HepG2 (cell line): ENCODE measurements at regions not wholly inside any gene's neighbourhood (a gene's known extent, or its start where the extent isn't known, plus 50 kb on each side); places are given as distances from the start of the nearest gene placed in this dataset.

Experiments
- ATAC-seq: fragments of 200-7000 bp; cut with Tn5 transposase; 3 replicates; pipeline ENCODE4 v1.9.1; 2020; ENCODE audit warnings: mild to moderate bottlenecking, moderate library complexity
- BruUV-seq: library from RNA; stranded (reverse); fragments of 400-500 nt; replicated peaks from 2 replicates; lab custom pipeline; 2021; lab: Mats Ljungman, UMichigan
- CTCF ChIA-PET: fragments of 300-600 bp; formaldehyde crosslinking; extraction: SDS; loops from one replicate; lab custom pipeline; 2021; ENCODE audit warnings: low total read pairs, inconsistent platforms, low intra/inter-chr PET ratio; lab: Yijun Ruan, JAX
- POLR2A ChIA-PET: fragments of 350-600 bp; sonication (Branson Sonifier 250); formaldehyde crosslinking; loops from one replicate; lab custom pipeline; 2020; ENCODE audit warnings: antibody characterized with exemption, inconsistent platforms; lab: Yijun Ruan, JAX
- DNase-seq: peaks from one replicate; pipeline ENCODE4 v3.0.0-alpha.2; 2015; ENCODE audit warnings: low spot score
- FAIRE-seq: peaks from 3 replicates; lab custom pipeline; 2011; peaks lifted over from hg19 to GRCh38; lab: Jason Lieb, UNC
- H2AFZ ChIP-seq: one replicate; pipeline ENCODE4 v1.6.1; 2011; ENCODE audit warnings: low read length, inconsistent platforms
- H3K27ac ChIP-seq: fragments of 300-600 bp; 3 replicates; pipeline ENCODE4 v1.8.0; 2011; ENCODE audit warnings: mixed run types, mild to moderate bottlenecking, mixed read lengths, low read length, inconsistent platforms; ENCODE audit not compliant: insufficient read depth; ENCODE audit errors: extremely low read length
- H3K27me3 ChIP-seq, 2 experiments: fragments of 200-600 bp in 1 of 2; 2 replicates in 1 of 2; 3 replicates in 1 of 2; pipeline versions ENCODE4 v1.6.0 to v1.8.0; 2011; ENCODE audit warnings: low read length in 2 of 2, mild to moderate bottlenecking in 2 of 2, moderate library complexity in 2 of 2, inconsistent platforms in 1 of 2; ENCODE audit not compliant: insufficient read depth in 2 of 2, control insufficient read depth in 1 of 2
- H3K36me3 ChIP-seq, 2 experiments: fragments of 200-600 bp in 1 of 2; replicated peaks in 1 of 2; 2 replicates in 1 of 2; 3 replicates in 1 of 2; pipeline versions ENCODE4 v1.5.1 to v1.8.0; 2011; ENCODE audit warnings: low read length in 2 of 2, inconsistent platforms in 1 of 2; ENCODE audit not compliant: insufficient read depth in 2 of 2, control insufficient read depth in 1 of 2
- H3K4me1 ChIP-seq: 2 replicates; pipeline ENCODE4 v1.5.1; 2012; ENCODE audit warnings: low read length, inconsistent platforms; ENCODE audit not compliant: insufficient read depth
- H3K4me2 ChIP-seq: 2 replicates; pipeline ENCODE4 v1.6.0; 2011; ENCODE audit warnings: low read depth, low read length, inconsistent platforms
- H3K4me3 ChIP-seq, 3 experiments: fragments of 200-600 bp in 1 of 3; sonication (generic), shearing (Covaris generic) in 1 of 3; replicated peaks in 1 of 3; 2 replicates each; pipeline ENCODE4 v1.5.1; 2011 to 2016; ENCODE audit warnings: low read length in 3 of 3, inconsistent platforms in 2 of 3, low read depth in 2 of 3, mild to moderate bottlenecking in 2 of 3, control low read depth in 1 of 3, mixed read lengths in 1 of 3; ENCODE audit not compliant: insufficient read depth in 1 of 3
- H3K79me2 ChIP-seq: one replicate; pipeline ENCODE4 v1.6.1; 2011; ENCODE audit warnings: low read length, inconsistent platforms; ENCODE audit not compliant: insufficient read depth
- H3K9ac ChIP-seq: 2 replicates; pipeline ENCODE4 v1.6.0; 2011; ENCODE audit warnings: mild to moderate bottlenecking, low read depth, low read length, inconsistent platforms; ENCODE audit not compliant: insufficient read depth
- H3K9me3 ChIP-seq: 2 replicates; pipeline ENCODE4 v1.5.1; 2012; ENCODE audit warnings: mild to moderate bottlenecking, low read length
- H4K20me1 ChIP-seq: 2 replicates; pipeline ENCODE4 v1.6.0; 2011; ENCODE audit warnings: inconsistent platforms, mild to moderate bottlenecking, low read length, moderate library complexity; ENCODE audit not compliant: insufficient read depth
- CREB1 ChIP-seq, 2 experiments: fragments of 450-650 bp in 1 of 2; IDR thresholded peaks; 2 replicates each; pipeline ENCODE4 v1.6.1; 2016 to 2017; ENCODE audit warnings: control low read depth in 1 of 2, mild to moderate bottlenecking in 1 of 2, missing compliant biosample characterization in 1 of 2, missing genetic modification characterization in 1 of 2
- FOXK2 ChIP-seq: fragments of 450-650 bp; IDR thresholded peaks from 2 replicates; pipeline ENCODE4 v1.6.1; 2016
- HOMEZ ChIP-seq: IDR thresholded peaks from 2 replicates; pipeline ENCODE4 v1.6.1; 2016; ENCODE audit warnings: low read depth
- MXD1 ChIP-seq: sonication (generic); formaldehyde crosslinking; IDR thresholded peaks from 2 replicates; pipeline ENCODE4 v1.4.0; 2020; ENCODE audit warnings: mild to moderate bottlenecking, missing genetic modification reagents
- NCOA5 ChIP-seq: sonication (generic); formaldehyde crosslinking; IDR thresholded peaks from 2 replicates; pipeline ENCODE4 v1.4.0; 2020; ENCODE audit warnings: missing genetic modification reagents
- SAP130 ChIP-seq: IDR thresholded peaks from 2 replicates; pipeline ENCODE4 v1.6.1; 2016; ENCODE audit warnings: low read depth
- SCMH1 ChIP-seq: sonication (generic); formaldehyde crosslinking; IDR thresholded peaks from 2 replicates; pipeline ENCODE4 v1.9.0; 2021; ENCODE audit warnings: missing genetic modification reagents, mild to moderate bottlenecking, borderline replicate concordance
- SNAPC2 ChIP-seq: sonication (generic); formaldehyde crosslinking; IDR thresholded peaks from 2 replicates; pipeline ENCODE4 v1.8.1; 2022; ENCODE audit warnings: mild to moderate bottlenecking, missing genetic modification reagents
- ZBTB46 ChIP-seq: sonication (generic); formaldehyde crosslinking; IDR thresholded peaks from 2 replicates; pipeline ENCODE4 v1.4.0; 2020; ENCODE audit warnings: mild to moderate bottlenecking, missing genetic modification reagents, borderline replicate concordance
- ZNF253 ChIP-seq: sonication (generic); formaldehyde crosslinking; IDR thresholded peaks from 2 replicates; pipeline ENCODE4 v1.8.0; 2022; ENCODE audit warnings: mild to moderate bottlenecking, missing genetic modification reagents, borderline replicate concordance
- ZNF550 ChIP-seq: sonication (generic); formaldehyde crosslinking; IDR thresholded peaks from 2 replicates; pipeline ENCODE4 v1.4.0; 2020; ENCODE audit warnings: mild to moderate bottlenecking, missing genetic modification reagents, borderline replicate concordance
- ZSCAN20 ChIP-seq: sonication (generic); formaldehyde crosslinking; IDR thresholded peaks from 2 replicates; pipeline ENCODE4 v1.4.0; 2020; ENCODE audit warnings: missing genetic modification reagents, mild to moderate bottlenecking, borderline replicate concordance
- WGBS: methylation state at CpG from one replicate; pipeline ENCODE4 v1.1.6; 2017; ENCODE audit warnings: low lambda C conversion rate; 5-methylcytosine and 5-hydroxymethylcytosine counted together
- in situ Hi-C: cut with HindIII; loops from 2 replicates; pipeline ENCODE4 v1.10.0; 2017; ENCODE audit warnings: low pct_unique_long_range_greater_than_20kb; ENCODE audit not compliant: extremely low pct_ligation_motif_present
- intact Hi-C: fragments of 100-400 bp; cut with micrococcal nuclease; formaldehyde crosslinking; loops from one replicate; pipeline ENCODE4 v1.10.0; 2022; ENCODE audit not compliant: unreplicated experiment

- in situ Hi-C loops, result no loop called here
- CTCF ChIA-PET, result no interaction called here
These were observed 167.0 kb downstream of the TLE3 start for GRCh38 chr15:69930754-69931153.

GRCh38 chr15:69931156-69931555 is 166.6 kb downstream of the TLE3 start:
- FAIRE-seq, result no peak
- no TSS peak for BruUV-seq
- peaks cover 0 to 4% of the 10 kb centered on the region in 2 experiments; a peak in 1 of 5 replicates for H3K27me3 ChIP-seq
- H3K9ac ChIP-seq, result no peak overlapping the region
- H2AFZ ChIP-seq, result no peak overlapping the region
- H3K9me3 ChIP-seq, result no peaks in the 10 kb centered on the region
- no peak for DNase-seq
- POLR2A ChIA-PET, result no interaction called here
- H3K4me3 ChIP-seq, result no peak overlapping the region
- no peaks in the 10 kb centered on the region for H3K79me2 ChIP-seq
- intact Hi-C loops (no loop called here), in situ Hi-C loops (no loop called here)
- TF ChIP-seq MXD1 (CRISPR knock-in tag), result no peak
- no peak for TF ChIP-seq ZNF253 (CRISPR knock-in tag)
- no peak for TF ChIP-seq ZBTB46 (CRISPR knock-in tag)
- TF ChIP-seq SCMH1, result no peak
- no peak for TF ChIP-seq HOMEZ
- TF ChIP-seq ZSCAN20, result no peak
- no peak for TF ChIP-seq CREB1 (IDR thresholded peaks at IDR 0.05)
- TF ChIP-seq CREB1 (CRISPR knock-in tag; IDR thresholded peaks at IDR 0.05), result no peak
- no peak for TF ChIP-seq SAP130 (CRISPR knock-in tag)
- TF ChIP-seq SNAPC2 (CRISPR knock-in tag), result no peak
- no peak for TF ChIP-seq FOXK2
- no peak for TF ChIP-seq ZNF550 (CRISPR knock-in tag)
- no peaks in the 10 kb centered on the region for H3K4me1 ChIP-seq
- no peaks in the 10 kb centered on the region for H3K36me3 ChIP-seq
- no peak overlapping the region for H3K27ac ChIP-seq
- H4K20me1 ChIP-seq, result no peaks in the 10 kb centered on the region
- CTCF ChIA-PET, result no interaction called here
- ATAC-seq, result no peak
- no peak overlapping the region for H3K4me2 ChIP-seq
- 36% methylated on average over 4 of the region's 5 CpGs for WGBS

More at GRCh38 chr15:69930754-69931153, 167.0 kb downstream of the TLE3 start:
- Histone ChIP-seq H3K4me3 (no peak overlapping the region), H3K27ac (no peak overlapping the region), H3K27me3 (peaks cover 0 to 4% of the 10 kb centered on the region in 2 experiments; a peak in 1 of 5 replicates), H3K9ac (no peak overlapping the region), H3K4me2 (no peak overlapping the region), H3K79me2 (no peaks in the 10 kb centered on the region), H2AFZ (no peak overlapping the region), H3K9me3 (no peaks in the 10 kb centered on the region), H3K4me1 (no peaks in the 10 kb centered on the region)
- POLR2A ChIA-PET, result no interaction called here
- no peak for FAIRE-seq
- BruUV-seq, result no TSS peak
- WGBS, result 18% methylated on average over 4 of the region's 5 CpGs
- intact Hi-C loops, result no loop called here
- ATAC-seq, result no peak
- no peak for DNase-seq
- no peak for TF ChIP-seq NCOA5 (CRISPR knock-in tag)
- TF ChIP-seq, all 625 proteins: peak for 0
- Histone ChIP-seq H4K20me1 (no peaks in the 10 kb centered on the region), H3K36me3 (no peaks in the 10 kb centered on the region)
